WTC11 (cell line): ENCODE measurements at regions not wholly inside any gene's neighbourhood (a gene's known extent, or its start where the extent isn't known, plus 50 kb on each side); places are given as distances from the start of the nearest gene placed in this dataset.

Experiments used
- ATAC-seq: fragments of 200-7000 bp; cut with Tn5 transposase; 2 replicates; pipeline ENCODE4 v1.10.0; 2021; ENCODE audit warnings: mild to moderate bottlenecking, moderate library complexity
- CTCF ChIA-PET: fragments of 300-600 bp; sonication (Branson Sonifier 250); formaldehyde crosslinking; loops from one replicate; lab custom pipeline; 2021; ENCODE audit warnings: antibody characterized with exemption; lab: Charles Lee
- POLR2A ChIA-PET: fragments of 350-600 bp; sonication (Branson Sonifier 250); formaldehyde crosslinking; loops from one replicate; lab custom pipeline; 2021; ENCODE audit warnings: antibody characterized with exemption; lab: Charles Lee
- DNase-seq: peaks from one replicate; pipeline ENCODE4 v3.0.0; 2021; ENCODE audit warnings: low spot score
- H3K27ac Mint-ChIP-seq: 2 replicates; pipeline ENCODE4 v1.8.0; 2021; ENCODE audit warnings: mixed read lengths
- H3K27me3 Mint-ChIP-seq: 2 replicates; pipeline ENCODE4 v1.8.0; 2021; ENCODE audit warnings: low read depth, mild to moderate bottlenecking, moderate library complexity, mixed read lengths
- H3K36me3 Mint-ChIP-seq: 2 replicates; pipeline ENCODE4 v1.8.0; 2021; ENCODE audit warnings: mixed read lengths
- H3K4me1 Mint-ChIP-seq: 2 replicates; pipeline ENCODE4 v1.8.0; 2022; ENCODE audit warnings: mixed read lengths
- H3K4me3 Mint-ChIP-seq: 2 replicates; pipeline ENCODE4 v1.8.0; 2021; ENCODE audit warnings: mild to moderate bottlenecking, moderate library complexity, mixed read lengths
- H3K9me3 Mint-ChIP-seq: 2 replicates; pipeline ENCODE4 v1.8.0; 2021; ENCODE audit warnings: mixed read lengths
- AR ChIP-seq: fragments of 250-450 bp; sonication (Bioruptor Pico); IDR thresholded peaks from 2 replicates; pipeline ENCODE4 v1.9.0; 2021; ENCODE audit warnings: mild to moderate bottlenecking
- ATF1 ChIP-seq: sonication (generic); formaldehyde crosslinking; IDR thresholded peaks from 2 replicates; pipeline ENCODE4 v1.8.1; 2023; ENCODE audit warnings: mild to moderate bottlenecking, moderate library complexity, missing genetic modification reagents
- CREB1 ChIP-seq: sonication (generic); formaldehyde crosslinking; IDR thresholded peaks from 2 replicates; pipeline ENCODE4 v1.8.0; 2023; ENCODE audit warnings: mild to moderate bottlenecking, missing genetic modification reagents
- ETV6 ChIP-seq: sonication (generic); formaldehyde crosslinking; IDR thresholded peaks from 2 replicates; pipeline ENCODE4 v1.8.1; 2022; ENCODE audit warnings: mild to moderate bottlenecking, missing genetic modification reagents
- FOXP1 ChIP-seq: sonication (generic); formaldehyde crosslinking; IDR thresholded peaks from 2 replicates; pipeline ENCODE4 v1.8.0; 2022; ENCODE audit warnings: missing genetic modification reagents, mild to moderate bottlenecking, moderate library complexity, borderline replicate concordance
- GTF2I ChIP-seq: fragments of 250-450 bp; sonication (Bioruptor Pico); conservative IDR thresholded peaks from 2 replicates; pipeline ENCODE4 v1.4.0; 2021; ENCODE audit warnings: mild to moderate bottlenecking
- HMGXB4 ChIP-seq: sonication (generic); formaldehyde crosslinking; IDR thresholded peaks from 2 replicates; pipeline ENCODE4 v1.8.1; 2023; ENCODE audit warnings: mild to moderate bottlenecking, moderate library complexity, missing genetic modification reagents
- NFATC4 ChIP-seq: fragments of 250-450 bp; sonication (Bioruptor Pico); IDR thresholded peaks from 2 replicates; pipeline ENCODE4 v1.9.0; 2021; ENCODE audit warnings: mild to moderate bottlenecking
- NFE2L1 ChIP-seq: sonication (generic); formaldehyde crosslinking; IDR thresholded peaks from 2 replicates; pipeline ENCODE4 v1.8.1; 2023; ENCODE audit warnings: missing genetic modification reagents
- NR2C2 ChIP-seq: sonication (generic); formaldehyde crosslinking; IDR thresholded peaks from 2 replicates; pipeline ENCODE4 v1.8.0; 2022; ENCODE audit warnings: mild to moderate bottlenecking, missing genetic modification reagents
- OVOL2 ChIP-seq: fragments of 250-450 bp; sonication (Bioruptor Pico); IDR thresholded peaks from 2 replicates; pipeline ENCODE4 v1.9.0; 2021; ENCODE audit warnings: mild to moderate bottlenecking, borderline replicate concordance
- PREB ChIP-seq: sonication (generic); formaldehyde crosslinking; IDR thresholded peaks from 2 replicates; pipeline ENCODE4 v1.8.1; 2022; ENCODE audit warnings: mild to moderate bottlenecking, missing genetic modification reagents, moderate library complexity, borderline replicate concordance
- SOX15 ChIP-seq: fragments of 250-450 bp; sonication (Bioruptor Pico); IDR thresholded peaks from 2 replicates; pipeline ENCODE4 v1.9.0; 2021; ENCODE audit warnings: mild to moderate bottlenecking
- TEAD1 ChIP-seq: sonication (generic); formaldehyde crosslinking; IDR thresholded peaks from 2 replicates; pipeline ENCODE4 v1.8.0; 2022; ENCODE audit warnings: mild to moderate bottlenecking, missing genetic modification reagents
- TEAD4 ChIP-seq: sonication (generic); formaldehyde crosslinking; IDR thresholded peaks from 2 replicates; pipeline ENCODE4 v1.8.0; 2022; ENCODE audit warnings: mild to moderate bottlenecking, missing genetic modification reagents
- ZNF121 ChIP-seq: sonication (generic); formaldehyde crosslinking; IDR thresholded peaks from 2 replicates; pipeline ENCODE4 v1.8.0; 2023; ENCODE audit warnings: missing genetic modification reagents
- ZNF138 ChIP-seq: sonication (generic); formaldehyde crosslinking; conservative IDR thresholded peaks from 2 replicates; pipeline ENCODE4 v1.8.1; 2022; ENCODE audit warnings: mild to moderate bottlenecking, moderate library complexity, missing genetic modification reagents
- ZNF219 ChIP-seq: sonication (generic); formaldehyde crosslinking; IDR thresholded peaks from 2 replicates; pipeline ENCODE4 v1.8.0; 2023; ENCODE audit warnings: missing genetic modification reagents, mild to moderate bottlenecking, borderline replicate concordance
- ZNF232 ChIP-seq: sonication (generic); formaldehyde crosslinking; IDR thresholded peaks from 2 replicates; pipeline ENCODE4 v1.8.0; 2022; ENCODE audit warnings: mild to moderate bottlenecking, missing genetic modification reagents
- ZNF263 ChIP-seq: sonication (generic); formaldehyde crosslinking; IDR thresholded peaks from 2 replicates; pipeline ENCODE4 v1.8.1; 2022; ENCODE audit warnings: low read depth, mild to moderate bottlenecking, moderate library complexity, missing genetic modification reagents
- ZNF416 ChIP-seq: fragments of 250-450 bp; sonication (Bioruptor Pico); IDR thresholded peaks from 2 replicates; pipeline ENCODE4 v1.9.0; 2021; ENCODE audit warnings: mild to moderate bottlenecking, inconsistent platforms
- ZNF671 ChIP-seq: fragments of 250-450 bp; sonication (Bioruptor Pico); IDR thresholded peaks from 2 replicates; pipeline ENCODE4 v1.8.0; 2021; ENCODE audit warnings: mild to moderate bottlenecking
- ZSCAN18 ChIP-seq: fragments of 250-450 bp; sonication (Bioruptor Pico); IDR thresholded peaks from 2 replicates; pipeline ENCODE4 v2.1.2; 2022; ENCODE audit warnings: mild to moderate bottlenecking, moderate library complexity
- TF ChIP-seq, protein P1 (sequence below): sonication (generic); formaldehyde crosslinking; conservative IDR thresholded peaks from 2 replicates; pipeline ENCODE4 v1.8.1; 2023; ENCODE audit warnings: mild to moderate bottlenecking, low read depth, missing genetic modification reagents, moderate library complexity
- TF ChIP-seq, protein P2 (sequence below): fragments of 250-450 bp; sonication (Bioruptor Pico); IDR thresholded peaks from 2 replicates; pipeline ENCODE4 v1.9.0; 2021; ENCODE audit warnings: moderate library complexity, mild to moderate bottlenecking, inconsistent platforms, borderline replicate concordance
- TF ChIP-seq, protein P3 (sequence below): sonication (generic); formaldehyde crosslinking; IDR thresholded peaks from 2 replicates; pipeline ENCODE4 v1.8.0; 2022; ENCODE audit warnings: mild to moderate bottlenecking, missing genetic modification reagents
- TF ChIP-seq, protein P4 (sequence below): sonication (generic); formaldehyde crosslinking; IDR thresholded peaks from 2 replicates; pipeline ENCODE4 v1.8.1; 2023; ENCODE audit warnings: mild to moderate bottlenecking, missing genetic modification reagents, moderate library complexity

GRCh38 chr2:41079011-41079410, 627.1 kb upstream of the SLC8A1 start:
- Mint-ChIP-seq H3K9me3 (peaks cover 3% of the 10 kb centered on the region), H3K4me3 (no peak overlapping the region)

GRCh38 chr2:41084321-41084720, 632.4 kb upstream of the SLC8A1 start:
- ATAC-seq (no peak), DNase-seq (no peak)
- no peak overlapping the region for H3K4me3 Mint-ChIP-seq
- H3K27me3 Mint-ChIP-seq: no peaks in the 10 kb centered on the region
- peaks cover 10% of the 10 kb centered on the region; the same call in 1 of the 2 replicates for H3K36me3 Mint-ChIP-seq
- ChIA-PET POLR2A (no interaction called here), CTCF (no interaction called here)
- 0 out of 2 replicates have a peak, but pooled peaks cover 3% of the 10 kb centered on the region for H3K4me1 Mint-ChIP-seq
- H3K27ac Mint-ChIP-seq: no peak overlapping the region
- H3K9me3 Mint-ChIP-seq: peaks cover 6% of the 10 kb centered on the region
- no peak for TF ChIP-seq HMGXB4 (CRISPR knock-in tag)
- TF ChIP-seq GTF2I (CRISPR knock-in tag): no peak
- TF ChIP-seq NFATC4 (CRISPR knock-in tag): no peak
- TF ChIP-seq, protein P1, sequence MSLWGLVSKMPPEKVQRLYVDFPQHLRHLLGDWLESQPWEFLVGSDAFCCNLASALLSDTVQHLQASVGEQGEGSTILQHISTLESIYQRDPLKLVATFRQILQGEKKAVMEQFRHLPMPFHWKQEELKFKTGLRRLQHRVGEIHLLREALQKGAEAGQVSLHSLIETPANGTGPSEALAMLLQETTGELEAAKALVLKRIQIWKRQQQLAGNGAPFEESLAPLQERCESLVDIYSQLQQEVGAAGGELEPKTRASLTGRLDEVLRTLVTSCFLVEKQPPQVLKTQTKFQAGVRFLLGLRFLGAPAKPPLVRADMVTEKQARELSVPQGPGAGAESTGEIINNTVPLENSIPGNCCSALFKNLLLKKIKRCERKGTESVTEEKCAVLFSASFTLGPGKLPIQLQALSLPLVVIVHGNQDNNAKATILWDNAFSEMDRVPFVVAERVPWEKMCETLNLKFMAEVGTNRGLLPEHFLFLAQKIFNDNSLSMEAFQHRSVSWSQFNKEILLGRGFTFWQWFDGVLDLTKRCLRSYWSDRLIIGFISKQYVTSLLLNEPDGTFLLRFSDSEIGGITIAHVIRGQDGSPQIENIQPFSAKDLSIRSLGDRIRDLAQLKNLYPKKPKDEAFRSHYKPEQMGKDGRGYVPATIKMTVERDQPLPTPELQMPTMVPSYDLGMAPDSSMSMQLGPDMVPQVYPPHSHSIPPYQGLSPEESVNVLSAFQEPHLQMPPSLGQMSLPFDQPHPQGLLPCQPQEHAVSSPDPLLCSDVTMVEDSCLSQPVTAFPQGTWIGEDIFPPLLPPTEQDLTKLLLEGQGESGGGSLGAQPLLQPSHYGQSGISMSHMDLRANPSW (CRISPR knock-in tag): no peak
- TF ChIP-seq TEAD4 (CRISPR knock-in tag): no peak
- TF ChIP-seq TEAD1 (CRISPR knock-in tag): no peak
- TF ChIP-seq ETV6 (CRISPR knock-in tag): no peak
- no peak for TF ChIP-seq CREB1 (CRISPR knock-in tag)
- TF ChIP-seq PREB (CRISPR knock-in tag): no peak

More at GRCh38 chr2:41079011-41079410, 627.1 kb upstream of the SLC8A1 start:
- no peak for ATAC-seq
- Mint-ChIP-seq H3K4me1 (peaks cover 2% of the 10 kb centered on the region; the same call in 1 of the 2 replicates), H3K36me3 (peaks cover 10% of the 10 kb centered on the region; the same call in 1 of the 2 replicates), H3K27ac (no peak overlapping the region), H3K27me3 (no peaks in the 10 kb centered on the region)
- ChIA-PET POLR2A (no interaction called here), CTCF (no interaction called here)
- no peak for TF ChIP-seq ZNF232 (CRISPR knock-in tag)
- no peak for TF ChIP-seq ZSCAN18 (CRISPR knock-in tag)
- no peak for TF ChIP-seq ZNF138 (CRISPR knock-in tag)
- no peak for TF ChIP-seq ZNF219 (CRISPR knock-in tag)
- no peak for TF ChIP-seq NFE2L1 (CRISPR knock-in tag)
- no peak for TF ChIP-seq SOX15 (CRISPR knock-in tag)
- TF ChIP-seq, protein P2, sequence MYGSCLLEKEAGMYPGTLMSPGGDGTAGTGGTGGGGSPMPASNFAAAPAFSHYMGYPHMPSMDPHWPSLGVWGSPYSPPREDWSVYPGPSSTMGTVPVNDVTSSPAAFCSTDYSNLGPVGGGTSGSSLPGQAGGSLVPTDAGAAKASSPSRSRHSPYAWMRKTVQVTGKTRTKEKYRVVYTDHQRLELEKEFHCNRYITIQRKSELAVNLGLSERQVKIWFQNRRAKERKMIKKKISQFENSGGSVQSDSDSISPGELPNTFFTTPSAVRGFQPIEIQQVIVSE (CRISPR knock-in tag): no peak
- no peak for TF ChIP-seq ZNF671 (CRISPR knock-in tag)
- TF ChIP-seq FOXP1 (CRISPR knock-in tag): no peak
- no peak for TF ChIP-seq NR2C2 (CRISPR knock-in tag)
- TF ChIP-seq, protein P3, sequence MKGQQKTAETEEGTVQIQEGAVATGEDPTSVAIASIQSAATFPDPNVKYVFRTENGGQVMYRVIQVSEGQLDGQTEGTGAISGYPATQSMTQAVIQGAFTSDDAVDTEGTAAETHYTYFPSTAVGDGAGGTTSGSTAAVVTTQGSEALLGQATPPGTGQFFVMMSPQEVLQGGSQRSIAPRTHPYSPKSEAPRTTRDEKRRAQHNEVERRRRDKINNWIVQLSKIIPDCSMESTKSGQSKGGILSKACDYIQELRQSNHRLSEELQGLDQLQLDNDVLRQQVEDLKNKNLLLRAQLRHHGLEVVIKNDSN: no peak
- TF ChIP-seq AR (CRISPR knock-in tag): no peak
- TF ChIP-seq ZNF263 (CRISPR knock-in tag): no peak
- TF ChIP-seq ZNF416 (CRISPR knock-in tag): no peak
- no peak for TF ChIP-seq OVOL2 (CRISPR knock-in tag)
- no peak for TF ChIP-seq ATF1
- TF ChIP-seq, protein P4, sequence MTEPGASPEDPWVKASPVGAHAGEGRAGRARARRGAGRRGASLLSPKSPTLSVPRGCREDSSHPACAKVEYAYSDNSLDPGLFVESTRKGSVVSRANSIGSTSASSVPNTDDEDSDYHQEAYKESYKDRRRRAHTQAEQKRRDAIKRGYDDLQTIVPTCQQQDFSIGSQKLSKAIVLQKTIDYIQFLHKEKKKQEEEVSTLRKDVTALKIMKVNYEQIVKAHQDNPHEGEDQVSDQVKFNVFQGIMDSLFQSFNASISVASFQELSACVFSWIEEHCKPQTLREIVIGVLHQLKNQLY (CRISPR knock-in tag): no peak
- no peak for TF ChIP-seq ZNF121 (CRISPR knock-in tag)
- DNase-seq: no peak
